CD4-positive, alpha-beta T cell (primary cell): ENCODE measurements at regions not wholly inside any gene's neighbourhood (a gene's known extent, or its start where the extent isn't known, plus 50 kb on each side); places are given as distances from the start of the nearest gene placed in this dataset.

Experiments
- ATAC-seq: fragments of 200-7000 bp; cut with Tn5 transposase; one replicate; pipeline ENCODE4 v1.10.0; 2022; ENCODE audit warnings: mild to moderate bottlenecking; ENCODE audit not compliant: poor library complexity
- CTCF ChIA-PET: fragments of 350-600 bp; sonication (Branson Sonifier 250); formaldehyde crosslinking; loops from one replicate; lab custom pipeline; 2021; ENCODE audit warnings: antibody characterized with exemption, inconsistent platforms; lab: Charles Lee
- POLR2A ChIA-PET: fragments of 350-600 bp; sonication (Branson Sonifier 250); formaldehyde crosslinking; loops from one replicate; lab custom pipeline; 2021; ENCODE audit warnings: antibody characterized with exemption, inconsistent platforms; lab: Charles Lee
- DNase-seq, 14 experiments: peaks; one replicate each; pipeline ENCODE4 v3.0.0-alpha.2; 2013 to 2020; ENCODE audit warnings: mixed read lengths in 2 of 14
- H3K27ac ChIP-seq, 2 donors: one replicate each; pipeline versions ENCODE4 v1.5.1 to v1.7.0; 2013; ENCODE audit warnings: low read length in 2 of 2, low read depth in 1 of 2, mild to moderate bottlenecking in 1 of 2
- H3K27me3 ChIP-seq, 2 experiments: 1 replicate in 1 of 2; 2 replicates in 1 of 2; pipeline versions ENCODE4 v1.6.1 to v1.7.0; 2013; ENCODE audit warnings: low read length in 2 of 2, control low read depth in 1 of 2, mild to moderate bottlenecking in 1 of 2, moderate library complexity in 1 of 2; ENCODE audit not compliant: insufficient read depth in 2 of 2, control insufficient read depth in 1 of 2
- H3K36me3 ChIP-seq: one replicate; pipeline ENCODE4 v1.6.1; 2013; ENCODE audit warnings: low read length, control low read depth; ENCODE audit not compliant: insufficient read depth
- H3K4me1 ChIP-seq: one replicate; pipeline ENCODE4 v1.6.1; 2013; ENCODE audit warnings: low read length, control low read depth; ENCODE audit not compliant: insufficient read depth
- H3K4me3 ChIP-seq: one replicate; pipeline ENCODE4 v1.5.1; 2013; ENCODE audit warnings: mild to moderate bottlenecking, low read length, moderate library complexity
- H3K9me3 ChIP-seq, 2 experiments: 1 replicate in 1 of 2; 2 replicates in 1 of 2; pipeline versions ENCODE4 v1.6.1 to v1.7.0; 2013; ENCODE audit warnings: low read length in 2 of 2, mild to moderate bottlenecking in 2 of 2, control low read depth in 1 of 2, moderate library complexity in 1 of 2; ENCODE audit not compliant: control insufficient read depth in 1 of 2, insufficient read depth in 1 of 2
- H3K27ac Mint-ChIP-seq: one replicate; pipeline ENCODE4 v1.8.0; 2020; ENCODE audit warnings: mixed read lengths
- H3K27me3 Mint-ChIP-seq: one replicate; pipeline ENCODE4 v1.8.0; 2021; ENCODE audit warnings: mixed read lengths
- H3K36me3 Mint-ChIP-seq: one replicate; pipeline ENCODE4 v1.8.0; 2021; ENCODE audit warnings: low read depth, mixed read lengths
- H3K4me1 Mint-ChIP-seq: one replicate; pipeline ENCODE4 v1.8.0; 2021; ENCODE audit warnings: low read depth, mixed read lengths
- H3K4me3 Mint-ChIP-seq: one replicate; pipeline ENCODE4 v1.8.0; 2020; ENCODE audit warnings: mild to moderate bottlenecking, mixed read lengths
- H3K9me3 Mint-ChIP-seq: one replicate; pipeline ENCODE4 v1.8.0; 2020; ENCODE audit warnings: mixed read lengths
- CTCF ChIP-seq: fragments of 200-600 bp; IDR thresholded peaks from one replicate; pipeline ENCODE4 v1.8.0; 2022; ENCODE audit warnings: antibody characterized with exemption, mild to moderate bottlenecking
- intact Hi-C, 2 experiments: fragments of 100-400 bp; cut with DNase I in 1 of 2; cut with micrococcal nuclease in 1 of 2; formaldehyde crosslinking; loops; one replicate each; pipeline versions ENCODE4 v1.15.1 to v1.9.0; 2023 to 2025; cut with DNase I, micrococcal nuclease

GRCh38 chr1:78279051-78279450 is 211.7 kb upstream of the PTGFR start:
- no peak for TF ChIP-seq CTCF
- Mint-ChIP-seq H3K9me3 (no peaks in the 10 kb centered on the region), H3K27ac (no peak overlapping the region), H3K36me3 (no peaks in the 10 kb centered on the region), H3K4me3 (no peak overlapping the region), H3K4me1 (no peaks in the 10 kb centered on the region), H3K27me3 (peaks cover 23% of the 10 kb centered on the region)
- ChIA-PET POLR2A (no interaction called here), CTCF (no interaction called here)
- Histone ChIP-seq H3K36me3 (no peaks in the 10 kb centered on the region), H3K27me3 (no peaks in the 10 kb centered on the region), H3K4me3 (no peak overlapping the region), H3K9me3 (no peaks in the 10 kb centered on the region), H3K4me1 (no peaks in the 10 kb centered on the region), H3K27ac (no peak overlapping the region)
- ATAC-seq (no peak), DNase-seq (no peak)
- intact Hi-C loops = no loop called here

- ATAC-seq = no peak
These were observed 210.1 kb upstream of the PTGFR start for GRCh38 chr1:78280626-78281025.

GRCh38 chr1:78281580-78281979 is 209.2 kb upstream of the PTGFR start:
- no peak overlapping the region for H3K4me3 ChIP-seq

More at GRCh38 chr1:78280626-78281025, 210.1 kb upstream of the PTGFR start:
- H3K4me3 ChIP-seq = no peak overlapping the region
- Mint-ChIP-seq H3K4me3 (no peak overlapping the region), H3K9me3 (no peaks in the 10 kb centered on the region), H3K27me3 (peaks cover 20% of the 10 kb centered on the region), H3K4me1 (no peaks in the 10 kb centered on the region), H3K27ac (no peak overlapping the region), H3K36me3 (no peaks in the 10 kb centered on the region)
- H3K27ac ChIP-seq = no peak overlapping the region
- TF ChIP-seq CTCF = no peak
- intact Hi-C loops = no loop called here
- no peak for DNase-seq
- H3K9me3 ChIP-seq = no peaks in the 10 kb centered on the region
- CTCF ChIA-PET = no interaction called here
- H3K4me1 ChIP-seq = no peaks in the 10 kb centered on the region
- H3K36me3 ChIP-seq = no peaks in the 10 kb centered on the region
- no peaks in the 10 kb centered on the region for H3K27me3 ChIP-seq
- POLR2A ChIA-PET = no interaction called here

More at GRCh38 chr1:78281580-78281979, 209.2 kb upstream of the PTGFR start:
- H3K4me3 Mint-ChIP-seq = no peak overlapping the region
- H3K9me3 Mint-ChIP-seq = no peaks in the 10 kb centered on the region
- no peaks in the 10 kb centered on the region for H3K4me1 ChIP-seq
- no peaks in the 10 kb centered on the region for H3K9me3 ChIP-seq
- POLR2A ChIA-PET = no interaction called here
- no peaks in the 10 kb centered on the region for H3K36me3 Mint-ChIP-seq
- no peak overlapping the region for H3K27ac Mint-ChIP-seq
- no peaks in the 10 kb centered on the region for H3K27me3 ChIP-seq
- H3K36me3 ChIP-seq = no peaks in the 10 kb centered on the region
- H3K27ac ChIP-seq = no peak overlapping the region
- intact Hi-C loops = no loop called here
- TF ChIP-seq CTCF = no peak
- peaks cover 18% of the 10 kb centered on the region for H3K27me3 Mint-ChIP-seq
- CTCF ChIA-PET = no interaction called here
- H3K4me1 Mint-ChIP-seq = no peaks in the 10 kb centered on the region
- DNase-seq (no peak), ATAC-seq (no peak)
